ENCODE measurements at regions not wholly inside any gene's neighbourhood (a gene's known extent, or its start where the extent isn't known, plus 50 kb on each side); places are given as distances from the start of the nearest gene placed in this dataset.

GRCh38 chr4:157818946-157819692 lies 353.7 kb downstream of the GASK1B start:
- H3K4me1 ChIP-seq (ENCODE audit: control insufficient read depth in 1 of 2, insufficient read depth in 2 of 2, low read depth in 1 of 2, low read length in 1 of 2) = no peaks in the 10 kb centered on the region; a peak in 1 of 4 replicates
- 65% methylated on average over 10 of the region's 20 CpGs for WGBS (ENCODE audit: low lambda C conversion rate)
- no peaks in the 10 kb centered on the region for H3K9me3 ChIP-seq
- H4K20me1 ChIP-seq (ENCODE audit: insufficient read depth) = no peaks in the 10 kb centered on the region
- H2AFZ ChIP-seq (ENCODE audit: low read depth) = no peak overlapping the region
- no peaks in the 10 kb centered on the region for H3F3A ChIP-seq (replicated peaks; ENCODE audit: insufficient read depth)
- no peak overlapping the region for H3K4me2 ChIP-seq
- no peak overlapping the region for H3K27ac ChIP-seq (ENCODE audit: low read depth in 2 of 2, low read length in 1 of 2)
- H3K9me2 ChIP-seq = no peaks in the 10 kb centered on the region
- no peak overlapping the region for H3K9ac ChIP-seq
- H3K27me3 ChIP-seq (ENCODE audit: insufficient read depth) = no peaks in the 10 kb centered on the region
- ChIA-PET CTCF (interaction anchor here (1.4 kb wide), 1 partner anchor 14 kb away, joined by 3 read pairs; no protein-coding TSS in a partner anchor), POLR2A (no interaction called here)
- H3K79me2 ChIP-seq (ENCODE audit: insufficient read depth) = no peaks in the 10 kb centered on the region
- no peak for DNase-seq
- TF ChIP-seq NRF1 (IDR thresholded peaks at IDR 0.05; ENCODE audit: low read depth, low read length) = no peak
- TF ChIP-seq NFIC (IDR thresholded peaks at IDR 0.05; ENCODE audit: borderline replicate concordance) = no peak
- no peak for TF ChIP-seq USF2 (IDR thresholded peaks at IDR 0.05; ENCODE audit: borderline replicate concordance, low read depth, low read length)
- TF ChIP-seq POLR2AphosphoS5 (IDR thresholded peaks at IDR 0.05; ENCODE audit: low read depth, low read length) = no peak
- TF ChIP-seq MEF2A (IDR thresholded peaks at IDR 0.05; ENCODE audit: borderline replicate concordance, low read depth) = no peak
- TF ChIP-seq GATA2 (CRISPR knock-in tag; IDR thresholded peaks at IDR 0.05) = no peak
- TF ChIP-seq SMC3 (IDR thresholded peaks at IDR 0.05; ENCODE audit: low read depth, low read length) = no peak
- no peak for TF ChIP-seq SIN3A (IDR thresholded peaks at IDR 0.05; ENCODE audit: borderline replicate concordance, low read depth, low read length)
- no peak for TF ChIP-seq EP300 (IDR thresholded peaks at IDR 0.05; ENCODE audit: borderline replicate concordance in 1 of 2, low read depth in 1 of 2, low read length in 1 of 2)
- TF ChIP-seq TEAD4 (IDR thresholded peaks at IDR 0.05; ENCODE audit: borderline replicate concordance, insufficient read depth) = no peak
- no peak for TF ChIP-seq FOXM1 (IDR thresholded peaks at IDR 0.05; ENCODE audit: low read depth)
- TF ChIP-seq GABPA (IDR thresholded peaks at IDR 0.05; ENCODE audit: low read depth) = no peak
- TF ChIP-seq IRF3 (IDR thresholded peaks at IDR 0.05; ENCODE audit: low read depth, low read length) = no peak
- TF ChIP-seq ELF1 (IDR thresholded peaks at IDR 0.05) = no peak
- no peak for TF ChIP-seq PBX3 (IDR thresholded peaks at IDR 0.05)
- TF ChIP-seq CTCF (IDR thresholded peaks at IDR 0.05) = no peak
- TF ChIP-seq JUND (IDR thresholded peaks at IDR 0.05) = no peak
- no peak overlapping the region for H3K4me3 ChIP-seq (ENCODE audit: low read depth in 2 of 2, low read length in 1 of 2)
- no peaks in the 10 kb centered on the region for H3K36me3 ChIP-seq (replicated peaks in 1 of 2; ENCODE audit: control insufficient read depth in 1 of 2, insufficient read depth in 2 of 2, low read length in 1 of 2)
